ENCODE measurements at regions not wholly inside any gene's neighbourhood (a gene's known extent, or its start where the extent isn't known, plus 50 kb on each side); places are given as distances from the start of the nearest gene placed in this dataset.

- DNase-seq (ENCODE audit: low read depth in 3 of 3), result no peak
Measured at GRCh38 chr2:129929321-129930290, 49.9 kb upstream of the RAB6C start.
